Lung (tissue), 11 donors: ENCODE measurements at regions not wholly inside any gene's neighbourhood (a gene's known extent, or its start where the extent isn't known, plus 50 kb on each side); places are given as distances from the start of the nearest gene placed in this dataset.

ENCODE experiments used
- ATAC-seq: fragments of 200-7000 bp; cut with Tn5 transposase; one replicate; pipeline ENCODE4 v1.9.1; 2020; ENCODE audit warnings: moderate number of reproducible peaks; ENCODE audit not compliant: insufficient read depth, low FRiP score
- DNase-seq, 3 donors: peaks; one replicate each; pipeline ENCODE4 v3.0.0-alpha.2; 2013 to 2017
- H3K27ac ChIP-seq, 2 donors: one replicate each; pipeline ENCODE4 v1.5.1; 2013; ENCODE audit warnings: mild to moderate bottlenecking in 2 of 2, moderate library complexity in 2 of 2, control low read depth in 1 of 2, inconsistent platforms in 1 of 2, low read depth in 1 of 2, low read length in 1 of 2
- H3K27me3 ChIP-seq, 3 donors: one replicate each; pipeline ENCODE4 v1.5.1; 2013; ENCODE audit warnings: low read length in 2 of 3; ENCODE audit not compliant: control insufficient read depth in 3 of 3, insufficient read depth in 3 of 3
- H3K36me3 ChIP-seq, 4 donors: one replicate each; pipeline ENCODE4 v1.5.1; 2013; ENCODE audit warnings: low read length in 4 of 4, mild to moderate bottlenecking in 1 of 4, moderate library complexity in 1 of 4; ENCODE audit not compliant: control insufficient read depth in 4 of 4, insufficient read depth in 4 of 4
- H3K4me1 ChIP-seq, 5 donors: one replicate each; pipeline ENCODE4 v1.5.1; 2013; ENCODE audit warnings: low read length in 5 of 5, mild to moderate bottlenecking in 2 of 5, moderate library complexity in 1 of 5; ENCODE audit not compliant: control insufficient read depth in 5 of 5, insufficient read depth in 5 of 5
- H3K4me3 ChIP-seq: one replicate; pipeline ENCODE4 v1.5.1; 2013; ENCODE audit warnings: mild to moderate bottlenecking, control low read depth, moderate library complexity
- H3K9ac ChIP-seq, 2 donors: one replicate each; pipeline ENCODE4 v1.5.1; 2013; ENCODE audit warnings: low read length in 2 of 2, control low read depth in 1 of 2; ENCODE audit not compliant: insufficient read depth in 1 of 2
- H3K9me3 ChIP-seq, 4 donors: one replicate each; pipeline ENCODE4 v1.5.1; 2013; ENCODE audit warnings: low read length in 3 of 4, mild to moderate bottlenecking in 1 of 4, moderate library complexity in 1 of 4; ENCODE audit not compliant: control insufficient read depth in 4 of 4, insufficient read depth in 3 of 4
- CTCF ChIP-seq: IDR thresholded peaks from 2 replicates; pipeline ENCODE4 v1.5.1; 2012; ENCODE audit warnings: mild to moderate bottlenecking; ENCODE audit errors: control extremely low read depth, extremely low read depth
- WGBS, 2 donors: extraction: QIAGEN DNeasy Blood & Tissue Kit; methylation state at CpG; one replicate each; pipeline ENCODE4 v1.1.7; 2013; 5-methylcytosine and 5-hydroxymethylcytosine counted together
- donor health status: control.
- donor health status: control.
- donor health status: Bipolar disorder and iron deficiency.
- donor health status: healthy.
- donor health status: DM: yes; HTN: yes; CAD: no.

- TF ChIP-seq CTCF, result no peak
- DNase-seq, result no peak
- Histone ChIP-seq H3K27me3 (peaks cover 0 to 2% (median 0%) of the 10 kb centered on the region in 3 donors), H3K4me3 (no peak overlapping the region), H3K36me3 (no peaks in the 10 kb centered on the region), H3K9ac (no peak overlapping the region), H3K27ac (no peak overlapping the region), H3K4me1 (peaks cover 0 to 4% (median 0%) of the 10 kb centered on the region in 5 donors), H3K9me3 (peaks cover 0 to 4% (median 0%) of the 10 kb centered on the region in 4 donors)
- ATAC-seq, result no peak
- 72 to 90% methylated on average over 3 of the region's 3 CpGs for WGBS, 2 donors
Measured at GRCh38 chr9:79325501-79325900, 246.3 kb upstream of the TLE4 start.

GRCh38 chr9:79329861-79330260 is 241.9 kb upstream of the TLE4 start:
- Histone ChIP-seq H3K9ac (no peak overlapping the region), H3K4me3 (no peak overlapping the region), H3K27me3 (peaks cover 0 to 2% (median 0%) of the 10 kb centered on the region in 3 donors), H3K36me3 (no peaks in the 10 kb centered on the region), H3K27ac (no peak overlapping the region), H3K9me3 (no peaks in the 10 kb centered on the region), H3K4me1 (peaks cover 0 to 4% (median 0%) of the 10 kb centered on the region in 5 donors)
- no peak for TF ChIP-seq CTCF
- WGBS, 2 donors, result 86 to 97% methylated on average over 1 of the region's 1 CpG
- no peak for ATAC-seq
- DNase-seq, result no peak

- Histone ChIP-seq H3K9me3 (peaks cover 0 to 17% (median 10%) of the 10 kb centered on the region in 4 donors), H3K4me1 (no peaks in the 10 kb centered on the region), H3K4me3 (no peak overlapping the region), H3K9ac (no peak overlapping the region), H3K36me3 (no peaks in the 10 kb centered on the region), H3K27me3 (peaks cover 0 to 2% (median 0%) of the 10 kb centered on the region in 3 donors), H3K27ac (no peak overlapping the region)
- DNase-seq (no peak), ATAC-seq (no peak)
- TF ChIP-seq CTCF, result no peak
- 96 to 100% methylated on average over 6 of the region's 6 CpGs for WGBS, 2 donors
Measured at GRCh38 chr9:79334001-79334400, 237.8 kb upstream of the TLE4 start.

- no peak for DNase-seq
- H3K4me1 ChIP-seq, result no peaks in the 10 kb centered on the region
- ATAC-seq, result no peak
- H3K9ac ChIP-seq, result no peak overlapping the region
- WGBS, 2 donors, result 89 to 94% methylated on average over 1 of the region's 1 CpG
- no peak for TF ChIP-seq CTCF
- H3K27ac ChIP-seq, result no peak overlapping the region
- H3K9me3 ChIP-seq, result peaks cover 0 to 17% (median 10%) of the 10 kb centered on the region in 4 donors
- H3K4me3 ChIP-seq, result no peak overlapping the region
- peaks cover 0 to 2% (median 0%) of the 10 kb centered on the region in 3 donors for H3K27me3 ChIP-seq
- no peaks in the 10 kb centered on the region for H3K36me3 ChIP-seq
Measured at GRCh38 chr9:79334711-79335110, 237.1 kb upstream of the TLE4 start.
